HCT116 (cell line): ENCODE measurements at regions not wholly inside any gene's neighbourhood (a gene's known extent, or its start where the extent isn't known, plus 50 kb on each side); places are given as distances from the start of the nearest gene placed in this dataset.

Experiments
- CEBPB ChIP-seq: IDR thresholded peaks from 2 replicates; pipeline ENCODE4 v1.6.1; 2012; ENCODE audit warnings: low read depth
- POLR2A ChIP-seq: IDR thresholded peaks from 2 replicates; pipeline ENCODE4 v1.7.0; 2011; ENCODE audit warnings: borderline replicate concordance; ENCODE audit not compliant: insufficient read depth, insufficient read length; ENCODE audit errors: extremely low read depth
- POLR2AphosphoS5 ChIP-seq: IDR thresholded peaks from 2 replicates; pipeline ENCODE4 v1.6.1; 2011; ENCODE audit warnings: mild to moderate bottlenecking, low read depth, low read length, moderate library complexity
- ZBTB33 ChIP-seq: IDR thresholded peaks from 2 replicates; pipeline ENCODE4 v1.6.1; 2011; ENCODE audit warnings: mild to moderate bottlenecking, low read length, moderate library complexity; ENCODE audit not compliant: insufficient replicate concordance; ENCODE audit errors: extremely low read depth
- TF ChIP-seq, protein P1 (sequence below), 3 experiments: fragments of 200-600 bp in 1 of 3; sonication (generic) in 1 of 3; IDR thresholded peaks in 2 of 3; conservative IDR thresholded peaks in 1 of 3; 2 replicates each; pipeline ENCODE4 v1.5.1; 2012 to 2017; ENCODE audit warnings: low read depth in 2 of 3, low read length in 2 of 3, antibody characterized with exemption in 1 of 3, borderline replicate concordance in 1 of 3, control low read depth in 1 of 3, mild to moderate bottlenecking in 1 of 3, mixed read lengths in 1 of 3, mixed run types in 1 of 3, moderate library complexity in 1 of 3; ENCODE audit not compliant: insufficient read depth in 1 of 3
- TF ChIP-seq, protein P2 (sequence below): IDR thresholded peaks from 2 replicates; pipeline ENCODE4 v1.6.1; 2012; ENCODE audit warnings: low read depth
- TF ChIP-seq, protein P3 (sequence below): IDR thresholded peaks from 2 replicates; pipeline ENCODE4 v1.6.1; 2012

DNA sequence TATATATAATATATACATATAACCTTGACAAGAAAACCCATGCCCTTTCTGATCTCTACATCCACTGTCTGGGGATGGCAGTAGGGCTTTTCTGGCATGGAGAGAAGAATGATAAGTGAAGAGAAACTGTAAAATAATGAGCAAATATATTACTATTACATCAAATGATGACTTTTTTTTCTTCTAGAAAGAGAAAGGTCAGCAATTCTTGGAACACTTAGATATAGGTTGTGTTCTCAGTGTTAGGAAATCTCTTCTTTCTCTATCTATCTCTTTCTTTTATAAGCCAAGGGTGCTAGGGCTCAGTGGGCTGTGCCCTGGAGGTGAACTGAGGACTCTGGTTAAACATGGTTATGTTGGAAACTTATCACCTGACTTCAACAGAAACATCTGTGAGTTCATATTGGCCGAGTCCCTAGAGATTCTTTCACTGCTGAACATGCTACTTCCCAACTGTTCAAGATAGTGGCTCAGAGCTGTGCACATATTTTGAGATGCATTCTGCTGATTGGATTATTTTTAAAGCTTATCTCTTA, 265.1 kb downstream of the GBA3 start:
- TF ChIP-seq POLR2AphosphoS5 (no peak), CEBPB (no peak), POLR2A (no peak), ZBTB33 (no peak)
- TF ChIP-seq, protein P1, sequence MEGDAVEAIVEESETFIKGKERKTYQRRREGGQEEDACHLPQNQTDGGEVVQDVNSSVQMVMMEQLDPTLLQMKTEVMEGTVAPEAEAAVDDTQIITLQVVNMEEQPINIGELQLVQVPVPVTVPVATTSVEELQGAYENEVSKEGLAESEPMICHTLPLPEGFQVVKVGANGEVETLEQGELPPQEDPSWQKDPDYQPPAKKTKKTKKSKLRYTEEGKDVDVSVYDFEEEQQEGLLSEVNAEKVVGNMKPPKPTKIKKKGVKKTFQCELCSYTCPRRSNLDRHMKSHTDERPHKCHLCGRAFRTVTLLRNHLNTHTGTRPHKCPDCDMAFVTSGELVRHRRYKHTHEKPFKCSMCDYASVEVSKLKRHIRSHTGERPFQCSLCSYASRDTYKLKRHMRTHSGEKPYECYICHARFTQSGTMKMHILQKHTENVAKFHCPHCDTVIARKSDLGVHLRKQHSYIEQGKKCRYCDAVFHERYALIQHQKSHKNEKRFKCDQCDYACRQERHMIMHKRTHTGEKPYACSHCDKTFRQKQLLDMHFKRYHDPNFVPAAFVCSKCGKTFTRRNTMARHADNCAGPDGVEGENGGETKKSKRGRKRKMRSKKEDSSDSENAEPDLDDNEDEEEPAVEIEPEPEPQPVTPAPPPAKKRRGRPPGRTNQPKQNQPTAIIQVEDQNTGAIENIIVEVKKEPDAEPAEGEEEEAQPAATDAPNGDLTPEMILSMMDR (IDR thresholded peaks at IDR 0.05 in 2 of 3, conservative IDR thresholded peaks at IDR 0.05 in 1 of 3; ENCODE audit: borderline replicate concordance in 1 of 3, insufficient read depth in 1 of 3, low read depth in 2 of 3, low read length in 2 of 3), result no peak
- TF ChIP-seq, protein P2, sequence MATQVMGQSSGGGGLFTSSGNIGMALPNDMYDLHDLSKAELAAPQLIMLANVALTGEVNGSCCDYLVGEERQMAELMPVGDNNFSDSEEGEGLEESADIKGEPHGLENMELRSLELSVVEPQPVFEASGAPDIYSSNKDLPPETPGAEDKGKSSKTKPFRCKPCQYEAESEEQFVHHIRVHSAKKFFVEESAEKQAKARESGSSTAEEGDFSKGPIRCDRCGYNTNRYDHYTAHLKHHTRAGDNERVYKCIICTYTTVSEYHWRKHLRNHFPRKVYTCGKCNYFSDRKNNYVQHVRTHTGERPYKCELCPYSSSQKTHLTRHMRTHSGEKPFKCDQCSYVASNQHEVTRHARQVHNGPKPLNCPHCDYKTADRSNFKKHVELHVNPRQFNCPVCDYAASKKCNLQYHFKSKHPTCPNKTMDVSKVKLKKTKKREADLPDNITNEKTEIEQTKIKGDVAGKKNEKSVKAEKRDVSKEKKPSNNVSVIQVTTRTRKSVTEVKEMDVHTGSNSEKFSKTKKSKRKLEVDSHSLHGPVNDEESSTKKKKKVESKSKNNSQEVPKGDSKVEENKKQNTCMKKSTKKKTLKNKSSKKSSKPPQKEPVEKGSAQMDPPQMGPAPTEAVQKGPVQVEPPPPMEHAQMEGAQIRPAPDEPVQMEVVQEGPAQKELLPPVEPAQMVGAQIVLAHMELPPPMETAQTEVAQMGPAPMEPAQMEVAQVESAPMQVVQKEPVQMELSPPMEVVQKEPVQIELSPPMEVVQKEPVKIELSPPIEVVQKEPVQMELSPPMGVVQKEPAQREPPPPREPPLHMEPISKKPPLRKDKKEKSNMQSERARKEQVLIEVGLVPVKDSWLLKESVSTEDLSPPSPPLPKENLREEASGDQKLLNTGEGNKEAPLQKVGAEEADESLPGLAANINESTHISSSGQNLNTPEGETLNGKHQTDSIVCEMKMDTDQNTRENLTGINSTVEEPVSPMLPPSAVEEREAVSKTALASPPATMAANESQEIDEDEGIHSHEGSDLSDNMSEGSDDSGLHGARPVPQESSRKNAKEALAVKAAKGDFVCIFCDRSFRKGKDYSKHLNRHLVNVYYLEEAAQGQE, result no peak
- TF ChIP-seq, protein P3, sequence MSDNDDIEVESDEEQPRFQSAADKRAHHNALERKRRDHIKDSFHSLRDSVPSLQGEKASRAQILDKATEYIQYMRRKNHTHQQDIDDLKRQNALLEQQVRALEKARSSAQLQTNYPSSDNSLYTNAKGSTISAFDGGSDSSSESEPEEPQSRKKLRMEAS, result no peak
